Stimulated activated CD4-positive, alpha-beta T cell treated with anti-CD3 and anti-CD28 coated beads, Interleukin-1b, Interleukin-23, amount 100 ng/mL, for 48 hours (primary cell): ENCODE measurements at regions not wholly inside any gene's neighbourhood (a gene's known extent, or its start where the extent isn't known, plus 50 kb on each side); places are given as distances from the start of the nearest gene placed in this dataset.
"Not testable (repeated sequence)": the region's sequence is repeated elsewhere in the genome, so short reads cannot be mapped to it uniquely, and the experiment has no call there.

Source experiments
- DNase-seq: peaks from one replicate; pipeline ENCODE4 v3.0.0-alpha.2; 2020

DNA sequence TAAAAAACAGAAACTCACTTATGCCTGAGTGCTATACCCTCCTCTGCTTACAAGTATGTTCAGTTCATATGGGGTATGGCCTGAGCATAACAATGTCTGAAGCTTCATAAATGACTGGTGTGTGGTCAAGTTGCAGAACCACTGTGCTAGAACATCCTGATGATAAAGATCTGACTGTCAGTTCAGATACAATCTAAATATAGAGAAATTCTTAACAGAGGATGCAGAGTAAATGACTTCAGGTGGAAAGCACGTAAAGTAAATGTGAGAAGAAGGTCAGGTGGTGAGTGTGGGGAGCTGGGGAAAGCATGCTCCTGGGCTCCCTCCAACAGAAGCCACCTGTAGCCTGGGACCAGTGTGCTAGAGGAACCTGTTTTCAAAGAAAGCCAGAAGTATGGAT is 926.2 kb downstream of the TSN start:
- DNase-seq = no peak

DNA sequence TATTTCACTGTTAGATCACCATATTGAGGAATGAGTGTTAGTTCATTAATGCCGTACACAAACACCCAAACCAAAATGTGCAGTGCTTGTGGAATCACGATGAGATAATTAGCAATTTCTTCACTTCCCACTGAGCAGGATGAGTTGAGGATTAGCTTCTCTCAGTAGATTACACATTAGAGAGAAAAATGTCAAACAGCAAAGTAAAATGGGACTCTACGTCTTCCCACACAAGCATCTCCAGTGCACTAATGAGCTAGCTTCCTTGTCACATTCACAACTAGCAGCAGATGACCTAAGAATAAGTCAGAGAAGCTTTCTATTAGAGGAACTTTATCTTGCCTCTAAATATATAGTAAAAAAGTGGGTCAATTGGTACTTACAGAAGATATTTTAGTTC is 926.9 kb downstream of the TSN start:
- no peak for DNase-seq

DNA sequence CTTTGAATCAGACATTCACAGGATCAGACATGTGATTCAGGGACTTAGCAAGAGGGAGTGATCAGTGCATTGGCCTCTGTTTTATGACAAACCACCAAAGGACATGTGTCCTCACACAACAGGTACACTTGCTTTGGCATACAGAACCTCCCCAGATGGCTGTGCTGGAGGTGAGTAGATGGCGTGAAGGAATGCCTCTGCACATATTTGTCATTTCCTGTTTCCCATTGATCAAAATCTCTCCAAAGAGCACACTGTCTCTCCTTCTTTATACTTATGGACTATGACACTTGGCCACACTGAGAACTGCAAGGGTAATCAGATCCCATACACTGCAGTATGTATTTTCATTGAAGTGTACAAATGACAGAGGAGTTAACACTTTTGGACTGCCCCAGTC is 927.6 kb downstream of the TSN start:
- no peak for DNase-seq

DNA sequence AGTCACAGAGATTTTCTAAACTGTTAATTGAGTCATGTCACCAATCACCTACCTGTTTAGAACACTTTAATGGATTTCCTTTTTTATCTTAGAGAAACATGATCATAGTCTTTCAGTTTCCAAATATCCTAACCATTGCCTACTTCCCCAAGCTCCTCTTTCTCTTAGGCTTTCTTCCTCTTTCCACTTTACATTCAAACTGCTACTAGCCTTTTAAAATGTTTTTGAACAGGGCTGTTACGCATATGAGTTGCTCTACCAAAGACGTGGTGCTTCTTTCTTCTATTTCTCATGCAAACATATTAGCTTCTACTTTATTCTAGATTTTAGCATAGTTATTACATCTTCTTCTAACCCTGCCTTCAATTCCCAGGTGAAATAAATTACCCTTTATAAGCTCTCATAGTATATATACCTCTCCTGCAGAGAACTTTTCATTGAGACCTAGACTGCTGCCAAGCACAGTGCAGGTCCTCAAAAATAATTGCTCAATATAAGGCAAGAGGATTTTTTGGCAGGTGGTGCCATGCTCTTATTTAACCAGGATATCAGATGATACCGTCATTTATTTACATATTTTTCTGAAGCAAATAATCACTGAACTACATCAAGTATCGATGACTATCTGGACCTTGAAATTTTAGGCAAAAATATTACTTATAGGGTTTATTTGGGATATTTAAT is 937.1 kb downstream of the TSN start:
- no peak for DNase-seq

DNA sequence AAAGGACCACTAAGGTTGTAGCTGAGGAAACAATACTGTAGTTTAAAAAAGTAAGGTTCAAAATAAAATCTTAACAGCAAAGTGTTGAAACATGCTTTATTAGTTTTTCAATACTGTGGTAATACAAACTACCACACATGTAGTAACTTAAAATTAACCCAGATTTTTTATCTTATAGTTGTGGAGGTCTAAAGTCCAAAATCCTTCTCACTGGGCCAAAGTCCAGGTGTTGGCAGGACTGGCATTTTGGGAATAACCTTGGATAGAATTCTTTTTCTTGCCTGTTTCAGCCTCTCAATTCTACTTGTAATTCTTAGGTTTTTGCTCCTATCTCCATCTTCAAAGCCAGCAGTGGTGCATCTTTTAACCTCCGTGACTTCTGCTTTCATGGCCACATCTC is 942.0 kb downstream of the TSN start:
- DNase-seq = no peak

- DNase-seq = no peak
Observed at GRCh38 chr2:122703676-122704075, 948.2 kb downstream of the TSN start.

- no peak for DNase-seq
Observed at GRCh38 chr2:122704109-122704563, 948.7 kb downstream of the TSN start.

GRCh38 chr2:122705746-122706145 is 950.3 kb downstream of the TSN start:
- DNase-seq = no peak

DNA sequence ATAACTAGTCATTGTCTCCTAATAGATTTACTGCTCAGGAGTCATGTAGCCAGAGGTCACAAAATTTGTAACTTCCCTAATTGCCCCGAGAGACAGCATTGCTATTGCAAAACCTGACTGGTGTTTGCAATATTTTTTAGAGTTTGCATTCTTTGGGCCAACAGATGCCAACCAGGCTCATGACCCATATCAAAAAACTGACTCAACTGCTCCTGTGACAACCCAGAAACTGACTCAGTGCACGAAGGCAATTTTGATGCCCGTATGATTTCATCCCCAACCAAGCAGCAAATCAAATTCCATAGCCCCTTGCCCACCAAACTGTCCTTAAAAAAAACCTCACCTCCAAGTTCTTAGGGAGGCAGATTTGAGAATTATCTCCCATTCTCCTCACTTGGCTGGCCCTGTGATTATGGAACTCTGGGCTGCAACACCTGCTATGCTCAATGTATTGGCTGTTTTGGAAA is 951.3 kb downstream of the TSN start:
- no peak for DNase-seq

DNA sequence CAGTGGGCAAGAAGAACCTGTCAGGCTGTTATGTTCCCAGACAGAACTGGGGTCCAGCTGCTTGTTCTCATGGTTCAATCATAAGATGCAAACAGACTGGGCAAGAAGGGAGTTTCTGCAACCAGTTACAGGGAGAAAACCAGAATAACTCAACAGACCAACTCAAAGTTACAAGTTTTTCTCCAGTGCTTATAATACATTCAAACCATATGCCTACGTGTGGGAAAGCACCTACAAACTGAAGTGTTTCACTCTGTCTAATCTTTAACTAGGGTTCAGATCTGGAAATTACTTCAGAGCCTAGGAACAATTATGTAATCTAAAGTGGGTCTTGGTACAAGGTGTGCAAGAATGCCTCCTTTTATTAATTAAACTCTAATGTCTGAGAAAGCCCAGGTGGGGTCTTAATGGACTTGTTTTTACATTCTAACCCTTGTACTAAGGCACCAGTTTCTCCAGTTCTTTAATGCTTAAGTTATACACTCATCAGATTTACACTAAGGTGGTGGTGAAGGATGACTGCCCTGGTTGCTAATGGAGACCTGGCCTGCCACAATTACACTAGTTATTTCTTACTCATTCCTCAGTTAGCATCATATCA is 951.9 kb downstream of the TSN start:
- no peak for DNase-seq

GRCh38 chr2:122710049-122710448 is 954.6 kb downstream of the TSN start:
- DNase-seq = no peak

- DNase-seq = no peak
Observed at GRCh38 chr2:122713800-122714199, 958.3 kb downstream of the TSN start.

- not testable (repeated sequence) for DNase-seq
Observed at GRCh38 chr2:122720822-122721221, 965.4 kb downstream of the TSN start.

GRCh38 chr2:122734766-122735424 is 979.4 kb downstream of the TSN start:
- no peak for DNase-seq

DNA sequence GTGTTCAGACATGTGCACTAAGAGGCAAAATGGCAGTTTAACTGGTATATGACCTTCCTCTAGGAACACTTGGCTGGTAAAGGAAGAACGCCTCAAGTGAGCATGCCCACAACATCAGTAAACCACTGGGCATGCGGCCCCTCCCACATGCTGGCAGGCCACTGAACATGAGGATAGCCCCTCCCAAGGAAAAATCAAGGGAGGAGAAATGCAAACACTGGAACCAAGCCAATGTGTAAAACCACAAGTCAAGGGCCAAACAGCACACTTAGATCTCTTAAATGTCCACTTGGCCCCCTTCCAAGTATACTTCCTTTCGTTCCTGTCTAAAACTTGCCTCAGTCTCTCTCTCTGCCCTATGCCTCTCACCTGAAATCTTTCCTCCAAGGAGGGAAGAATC is 980.8 kb downstream of the TSN start:
- no peak for DNase-seq

DNA sequence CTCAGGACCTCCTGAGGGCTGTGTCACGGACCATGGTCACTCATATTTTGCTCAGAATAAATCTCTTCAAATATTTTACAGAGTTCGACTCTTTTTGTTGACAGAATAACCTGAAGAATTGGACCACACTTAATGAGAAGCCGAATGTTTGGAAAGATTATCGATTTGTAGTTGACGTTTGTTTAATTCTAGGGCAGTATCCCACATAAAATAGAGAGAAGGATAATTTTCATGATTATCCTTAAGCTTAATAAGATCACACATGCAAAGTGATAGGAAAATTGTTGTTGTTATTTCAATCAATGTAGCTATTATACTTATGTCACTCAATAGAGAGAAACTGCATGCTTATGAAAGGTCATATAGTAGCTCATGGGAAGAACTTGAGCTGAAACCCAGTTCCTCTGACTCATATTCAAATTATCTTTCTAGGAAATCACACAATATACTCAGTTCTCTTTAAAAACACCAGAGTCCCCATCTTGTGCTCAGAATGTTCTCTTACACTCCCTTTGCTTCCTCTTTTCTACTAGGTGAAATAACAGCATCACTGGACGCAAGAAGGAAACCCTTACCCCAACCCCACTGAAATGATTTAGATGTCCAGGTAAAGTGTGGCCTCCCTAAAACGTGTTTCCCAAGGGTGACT is 982.1 kb downstream of the TSN start:
- DNase-seq = no peak

GRCh38 chr2:122739732-122740593 is 984.5 kb downstream of the TSN start:
- no peak for DNase-seq

- DNase-seq = no peak
Observed at GRCh38 chr2:122740594-122740948, 985.1 kb downstream of the TSN start.

DNA sequence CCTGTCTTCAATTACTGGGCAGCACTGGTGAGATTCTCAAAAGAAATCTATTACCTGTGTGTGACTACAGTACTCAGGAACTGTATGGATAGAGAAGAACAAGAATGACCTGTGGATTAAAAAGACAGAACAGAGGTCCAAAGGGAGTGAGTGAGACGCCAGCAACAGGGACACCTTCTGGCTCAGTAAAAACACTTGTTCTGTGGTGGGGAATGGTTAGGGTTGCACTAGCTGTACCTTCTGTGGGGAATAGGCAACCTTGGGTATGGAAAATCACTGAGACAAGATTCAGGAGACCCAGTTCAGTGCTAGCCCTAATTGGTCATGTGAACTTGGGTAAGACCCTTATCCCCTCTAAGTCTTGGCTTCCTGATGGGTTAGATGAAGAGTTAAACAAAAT is 986.0 kb downstream of the TSN start:
- no peak for DNase-seq

DNA sequence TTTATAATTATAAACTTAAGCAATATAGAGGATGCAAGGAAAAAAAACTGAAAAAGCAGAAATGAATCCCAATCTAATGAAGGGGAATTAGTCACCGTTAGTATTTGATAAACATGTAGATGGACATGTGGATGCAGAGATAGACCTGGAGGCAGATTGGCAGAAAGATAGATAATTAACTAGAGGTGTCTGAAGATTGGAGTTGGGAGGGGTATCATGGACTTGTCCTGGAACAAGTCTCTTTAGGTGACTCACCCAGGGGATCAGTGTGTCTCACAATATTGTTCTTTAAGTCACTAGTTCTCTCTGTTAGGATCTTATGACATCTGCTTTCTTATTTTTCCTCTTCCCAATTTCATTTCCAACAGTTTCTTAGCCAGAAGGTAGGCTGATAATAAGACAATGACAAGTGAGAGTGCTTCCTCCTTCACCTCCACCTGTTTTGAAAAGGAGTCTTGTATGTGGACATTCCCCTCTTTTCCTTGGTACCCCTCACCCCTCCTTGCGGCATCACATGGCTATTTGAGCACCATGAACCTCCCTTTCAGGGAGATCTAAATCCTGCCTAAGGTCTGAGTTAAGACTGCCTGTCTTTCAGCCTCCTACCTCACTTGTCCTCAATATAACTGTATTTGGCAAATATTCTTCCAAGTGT is 987.7 kb downstream of the TSN start:
- no peak for DNase-seq

GRCh38 chr2:122745603-122746002 is 990.2 kb downstream of the TSN start:
- no peak for DNase-seq

DNA sequence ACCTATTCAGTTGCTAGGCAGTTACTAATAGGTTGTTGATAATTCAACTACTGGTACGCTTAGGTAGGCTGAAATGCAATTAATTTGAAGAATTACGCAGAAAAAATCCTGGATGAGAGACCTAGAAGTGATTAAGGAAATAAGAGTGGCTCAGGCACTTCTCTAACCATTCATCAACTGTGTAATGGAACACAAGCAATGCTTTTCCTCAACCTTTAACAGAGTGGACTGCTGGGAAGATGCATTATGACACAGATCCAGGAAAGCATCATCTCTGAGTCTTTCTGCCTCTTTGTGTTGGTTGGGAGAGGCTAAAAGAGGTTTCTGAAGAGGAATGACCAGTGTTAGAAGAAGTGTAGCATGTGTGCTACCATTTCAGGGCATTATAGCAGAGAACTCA is 992.2 kb downstream of the TSN start:
- no peak for DNase-seq
